H1 (cell line): ENCODE measurements at regions not wholly inside any gene's neighbourhood (a gene's known extent, or its start where the extent isn't known, plus 50 kb on each side); places are given as distances from the start of the nearest gene placed in this dataset.

ENCODE experiments used
- CTCF ChIA-PET: fragments of 300-600 bp; sonication (Branson Sonifier 250); formaldehyde crosslinking; loops from one replicate; lab custom pipeline; 2021; ENCODE audit not compliant: partially characterized antibody; lab: Charles Lee
- POLR2A ChIA-PET: fragments of 300-600 bp; sonication (Branson Sonifier 250); formaldehyde crosslinking; loops from one replicate; lab custom pipeline; 2021; ENCODE audit warnings: inconsistent platforms; ENCODE audit not compliant: partially characterized antibody; lab: Charles Lee
- DNase-seq, 2 experiments: peaks; one replicate each; pipeline versions ENCODE4 v3.0.0 to v3.0.0-alpha.2; 2010 to 2022; ENCODE audit warnings: low spot score in 2 of 2, low read depth in 1 of 2, mixed read lengths in 1 of 2
- FAIRE-seq: peaks from 2 replicates; lab custom pipeline; 2011; peaks lifted over from hg19 to GRCh38; lab: Jason Lieb, UNC
- H2AFZ ChIP-seq: 2 replicates; pipeline ENCODE4 v1.8.1; 2012; ENCODE audit warnings: low read length, inconsistent platforms
- H2AK5ac ChIP-seq: 2 replicates; pipeline ENCODE4 v1.6.1; 2013; ENCODE audit warnings: low read depth, low read length
- H2BK120ac ChIP-seq: replicated peaks from 2 replicates; pipeline ENCODE3; 2013; ENCODE audit warnings: low read depth, low read length, inconsistent platforms
- H2BK12ac ChIP-seq: 2 replicates; pipeline ENCODE4 v1.6.1; 2013; ENCODE audit warnings: low read depth, low read length
- H2BK15ac ChIP-seq: 2 replicates; pipeline ENCODE4 v1.6.1; 2013; ENCODE audit warnings: low read length
- H2BK20ac ChIP-seq: 2 replicates; pipeline ENCODE4 v1.6.1; 2013; ENCODE audit warnings: low read length
- H2BK5ac ChIP-seq: 2 replicates; pipeline ENCODE4 v1.6.1; 2013; ENCODE audit warnings: low read depth, low read length
- H3K14ac ChIP-seq: 2 replicates; pipeline ENCODE4 v1.6.1; 2013; ENCODE audit warnings: inconsistent platforms; ENCODE audit not compliant: insufficient read length
- H3K18ac ChIP-seq: 2 replicates; pipeline ENCODE4 v1.6.1; 2013; ENCODE audit warnings: low read length; ENCODE audit errors: extremely low read depth
- H3K23ac ChIP-seq: 2 replicates; pipeline ENCODE4 v1.6.1; 2013; ENCODE audit warnings: inconsistent platforms; ENCODE audit not compliant: insufficient read length
- H3K23me2 ChIP-seq: 2 replicates; pipeline ENCODE4 v1.6.1; 2013; ENCODE audit warnings: low read depth, low read length
- H3K27ac ChIP-seq: 2 replicates; pipeline ENCODE4 v1.6.1; 2011; ENCODE audit warnings: low read depth, low read length, inconsistent platforms
- H3K27me3 ChIP-seq, 4 experiments: replicated peaks in 1 of 4; 1 replicate in 1 of 4; 2 replicates in 3 of 4; pipeline versions ENCODE4 v1.6.1 to v1.8.1; 2011 to 2013; ENCODE audit warnings: low read length in 3 of 4, mild to moderate bottlenecking in 3 of 4, inconsistent platforms in 2 of 4, mixed read lengths in 2 of 4, moderate library complexity in 1 of 4; ENCODE audit not compliant: control insufficient read depth in 3 of 4, insufficient read depth in 3 of 4; ENCODE audit errors: extremely low read depth in 1 of 4
- H3K36me3 ChIP-seq, 4 experiments: 2 replicates each; pipeline versions ENCODE4 v1.6.1 to v1.8.1; 2011 to 2013; ENCODE audit warnings: mild to moderate bottlenecking in 4 of 4, low read length in 3 of 4, moderate library complexity in 2 of 4, control low read depth in 1 of 4, inconsistent platforms in 1 of 4; ENCODE audit not compliant: insufficient read depth in 4 of 4, control insufficient read depth in 2 of 4
- H3K4ac ChIP-seq: replicated peaks from 2 replicates; pipeline ENCODE3; 2013; ENCODE audit warnings: low read length, low read depth, mixed read lengths, inconsistent platforms; ENCODE audit not compliant: insufficient read length
- H3K4me1 ChIP-seq, 4 experiments: replicated peaks in 1 of 4; 1 replicate in 1 of 4; 2 replicates in 3 of 4; pipeline versions ENCODE4 v1.6.1 to v1.8.1; 2011 to 2013; ENCODE audit warnings: low read length in 3 of 4, inconsistent platforms in 2 of 4, mixed read lengths in 1 of 4; ENCODE audit not compliant: insufficient read depth in 4 of 4, control insufficient read depth in 3 of 4
- H3K4me2 ChIP-seq, 2 experiments: 2 replicates each; pipeline versions ENCODE4 v1.6.1 to v1.8.1; 2011 to 2013; ENCODE audit warnings: low read depth in 2 of 2, low read length in 2 of 2, control low read depth in 1 of 2, inconsistent platforms in 1 of 2, mild to moderate bottlenecking in 1 of 2; ENCODE audit not compliant: insufficient read depth in 1 of 2
- H3K4me3 ChIP-seq, 4 experiments: fragments of 200-600, 300-600 bp in 1 of 4; sonication (generic), shearing (Covaris generic), sonication (Bioruptor Twin) in 1 of 4; 2 replicates each; pipeline versions ENCODE4 v1.5.1 to v1.8.1; 2011 to 2016; ENCODE audit warnings: low read length in 4 of 4, low read depth in 3 of 4, control low read depth in 2 of 4, inconsistent platforms in 2 of 4, mild to moderate bottlenecking in 2 of 4, mixed read lengths in 1 of 4, moderate library complexity in 1 of 4; ENCODE audit not compliant: insufficient read depth in 2 of 4; ENCODE audit errors: extremely low read depth in 1 of 4
- H3K56ac ChIP-seq: replicated peaks from 2 replicates; pipeline ENCODE3; 2013; ENCODE audit warnings: low read depth, mild to moderate bottlenecking, mixed read lengths, low read length, inconsistent platforms; ENCODE audit not compliant: insufficient read length
- H3K79me1 ChIP-seq: 2 replicates; pipeline ENCODE4 v1.6.1; 2013; ENCODE audit warnings: low read depth, low read length, control low read depth
- H3K79me2 ChIP-seq, 2 experiments: 2 replicates each; pipeline versions ENCODE4 v1.6.1 to v1.8.1; 2012 to 2013; ENCODE audit warnings: low read length in 2 of 2, mild to moderate bottlenecking in 2 of 2, inconsistent platforms in 1 of 2; ENCODE audit not compliant: insufficient read depth in 2 of 2, control insufficient read depth in 1 of 2
- H3K9ac ChIP-seq, 4 experiments: replicated peaks in 1 of 4; 1 replicate in 1 of 4; 2 replicates in 3 of 4; pipeline versions ENCODE4 v1.6.1 to v1.8.1; 2011 to 2013; ENCODE audit warnings: low read depth in 3 of 4, low read length in 3 of 4, control low read depth in 2 of 4, mild to moderate bottlenecking in 2 of 4, moderate library complexity in 2 of 4, inconsistent platforms in 1 of 4; ENCODE audit errors: extremely low read depth in 1 of 4
- H3K9me3 ChIP-seq, 2 experiments: 2 replicates each; pipeline versions ENCODE4 v1.6.1 to v1.8.1; 2012 to 2013; ENCODE audit warnings: mild to moderate bottlenecking in 2 of 2, moderate library complexity in 2 of 2, control low read depth in 1 of 2, inconsistent platforms in 1 of 2, low read depth in 1 of 2, low read length in 1 of 2, mixed read lengths in 1 of 2; ENCODE audit not compliant: insufficient read depth in 2 of 2
- H4K20me1 ChIP-seq, 2 experiments: replicated peaks in 1 of 2; 2 replicates each; pipeline versions ENCODE3 to v1.8.1; 2011 to 2013; ENCODE audit warnings: inconsistent platforms in 2 of 2, low read length in 2 of 2, mild to moderate bottlenecking in 1 of 2; ENCODE audit not compliant: insufficient read depth in 2 of 2, control insufficient read depth in 1 of 2
- H4K5ac ChIP-seq: 2 replicates; pipeline ENCODE4 v1.6.1; 2013; ENCODE audit warnings: low read length, low read depth, mixed read lengths, inconsistent platforms; ENCODE audit not compliant: insufficient read length
- H4K8ac ChIP-seq: 2 replicates; pipeline ENCODE4 v1.8.0; 2013; ENCODE audit warnings: mild to moderate bottlenecking, moderate library complexity, low read length, inconsistent platforms; ENCODE audit not compliant: insufficient read depth; ENCODE audit errors: extremely low read depth
- H4K91ac ChIP-seq: replicated peaks from 2 replicates; pipeline ENCODE3; 2013; ENCODE audit warnings: low read length, mixed read lengths, inconsistent platforms; ENCODE audit not compliant: insufficient read length
- BCL11A ChIP-seq, 2 experiments: IDR thresholded peaks; one replicate each; pipeline ENCODE4 v1.6.1; 2011; ENCODE audit warnings: low read depth in 2 of 2, low read length in 2 of 2, mild to moderate bottlenecking in 2 of 2
- CHD2 ChIP-seq: IDR thresholded peaks from 2 replicates; pipeline ENCODE4 v1.6.1; 2012; ENCODE audit warnings: low read length, improper control_type of control experiment
- CREB1 ChIP-seq: IDR thresholded peaks from 2 replicates; pipeline ENCODE4 v1.6.1; 2012; ENCODE audit warnings: inconsistent platforms
- CTBP2 ChIP-seq: IDR thresholded peaks from 2 replicates; pipeline ENCODE4 v1.7.0; 2011; ENCODE audit warnings: borderline replicate concordance, mild to moderate bottlenecking, moderate library complexity, mixed read lengths, low read length; ENCODE audit not compliant: insufficient read depth, insufficient read length
- GTF2F1 ChIP-seq: IDR thresholded peaks from 2 replicates; pipeline ENCODE4 v1.6.1; 2012; ENCODE audit warnings: low read depth, low read length, improper control_type of control experiment, borderline replicate concordance
- NANOG ChIP-seq: IDR thresholded peaks from 2 replicates; pipeline ENCODE4 v1.6.1; 2011; ENCODE audit warnings: low read length, low read depth, mild to moderate bottlenecking, inconsistent platforms; ENCODE audit not compliant: insufficient read depth, poor library complexity, severe bottlenecking
- RFX5 ChIP-seq: IDR thresholded peaks from 2 replicates; pipeline ENCODE4 v1.6.1; 2011; ENCODE audit warnings: low read depth, low read length, improper control_type of control experiment, borderline replicate concordance
- SAP30 ChIP-seq: fragments of 300-600 bp; sonication (generic); IDR thresholded peaks from 2 replicates; pipeline ENCODE4 v1.7.1; 2012; ENCODE audit warnings: low read length, moderate library complexity, mild to moderate bottlenecking, inconsistent platforms; ENCODE audit not compliant: insufficient read depth, insufficient replicate concordance
- SIN3A ChIP-seq, 2 experiments: IDR thresholded peaks in 1 of 2; conservative IDR thresholded peaks in 1 of 2; 2 replicates each; pipeline ENCODE4 v1.6.1; 2011 to 2012; ENCODE audit warnings: low read length in 2 of 2, improper control_type of control experiment in 1 of 2, low read depth in 1 of 2, mild to moderate bottlenecking in 1 of 2
- TAF7 ChIP-seq: optimal IDR thresholded peaks from 2 replicates; pipeline ENCODE3; 2011; ENCODE audit warnings: low read depth, mild to moderate bottlenecking, inconsistent platforms, low read length, moderate library complexity, borderline replicate concordance
- WGBS, 2 experiments: shearing (Covaris generic) in 1 of 2; methylation state at CpG; one replicate each; pipeline versions ENCODE4 v1.1.6 to v1.1.7; 2013 to 2015; ENCODE audit warnings: low lambda C conversion rate in 2 of 2, mixed read lengths in 2 of 2, inconsistent platforms in 1 of 2, low coverage in 1 of 2, missing lambda C conversion rate in 1 of 2; ENCODE audit not compliant: insufficient replicate concordance in 2 of 2, insufficient coverage in 1 of 2, insufficient read length in 1 of 2; ENCODE audit errors: extremely low coverage in 1 of 2, missing lambda C conversion rate in 1 of 2; 5-methylcytosine and 5-hydroxymethylcytosine counted together
- TF ChIP-seq, protein P1 (sequence below), 3 experiments: IDR thresholded peaks; 1 replicate in 2 of 3; 2 replicates in 1 of 3; pipeline versions ENCODE4 v1.5.1 to v1.6.1; 2011; ENCODE audit warnings: low read length in 3 of 3, mild to moderate bottlenecking in 3 of 3, inconsistent platforms in 2 of 3, low read depth in 1 of 3, moderate library complexity in 1 of 3; ENCODE audit not compliant: insufficient read depth in 1 of 3; ENCODE audit errors: control extremely low read depth in 1 of 3

DNA sequence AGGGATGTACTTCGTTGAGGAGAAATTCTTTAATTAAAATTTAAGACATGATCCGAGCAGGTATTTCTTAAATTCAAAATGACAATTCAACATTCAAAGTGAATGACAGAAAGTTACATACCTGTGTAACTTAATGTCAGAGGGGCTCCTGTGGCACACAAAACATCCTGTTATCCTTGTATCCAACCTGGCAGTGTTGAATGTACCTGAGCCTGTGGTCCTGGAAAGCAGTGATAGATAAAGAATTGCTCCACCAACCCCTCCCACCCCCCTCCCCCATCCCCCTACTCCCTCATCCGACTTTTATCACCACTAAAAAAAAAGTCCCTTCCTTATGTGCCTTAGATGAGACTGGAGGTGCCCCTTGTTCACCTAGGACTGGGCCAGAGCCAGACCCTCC is 119.4 kb upstream of the ADCY1 start:
- no peak for DNase-seq
- H3K4ac ChIP-seq: no peak overlapping the region
- H3K4me3 ChIP-seq: no peak overlapping the region
- no peaks in the 10 kb centered on the region for H4K20me1 ChIP-seq
- no peak overlapping the region for H3K56ac ChIP-seq
- no peaks in the 10 kb centered on the region for H3K79me1 ChIP-seq
- H3K4me1 ChIP-seq: no peaks in the 10 kb centered on the region
- no peak overlapping the region for H3K18ac ChIP-seq
- no peak overlapping the region for H4K91ac ChIP-seq
- no peak overlapping the region for H2BK15ac ChIP-seq
- H3K23ac ChIP-seq: no peak overlapping the region
- H3K9ac ChIP-seq: no peak overlapping the region
- H3K27ac ChIP-seq: no peak overlapping the region
- 87 to 100% methylated on average over 1 to 3 of the region's 3 CpGs for WGBS, 2 experiments
- no peak overlapping the region for H2AFZ ChIP-seq
- CTCF ChIA-PET: no interaction called here
- no peaks in the 10 kb centered on the region for H3K23me2 ChIP-seq
- no peaks in the 10 kb centered on the region for H3K79me2 ChIP-seq
- no peak overlapping the region for H2BK120ac ChIP-seq
- no peak overlapping the region for H2BK20ac ChIP-seq
- no peaks in the 10 kb centered on the region for H3K9me3 ChIP-seq
- H4K8ac ChIP-seq: no peak overlapping the region
- POLR2A ChIA-PET: no interaction called here
- no peak overlapping the region for H2BK12ac ChIP-seq
- H3K27me3 ChIP-seq: no peaks in the 10 kb centered on the region
- H2AK5ac ChIP-seq: no peak overlapping the region
- H3K14ac ChIP-seq: no peak overlapping the region
- FAIRE-seq: no peak
- no peak for TF ChIP-seq NANOG
- no peak for TF ChIP-seq TAF7
- TF ChIP-seq CTBP2: no peak
- no peak for TF ChIP-seq RFX5
- TF ChIP-seq CHD2: no peak
- TF ChIP-seq SAP30: no peak
- TF ChIP-seq GTF2F1: no peak
- no peak for TF ChIP-seq CREB1
- TF ChIP-seq, protein P1, sequence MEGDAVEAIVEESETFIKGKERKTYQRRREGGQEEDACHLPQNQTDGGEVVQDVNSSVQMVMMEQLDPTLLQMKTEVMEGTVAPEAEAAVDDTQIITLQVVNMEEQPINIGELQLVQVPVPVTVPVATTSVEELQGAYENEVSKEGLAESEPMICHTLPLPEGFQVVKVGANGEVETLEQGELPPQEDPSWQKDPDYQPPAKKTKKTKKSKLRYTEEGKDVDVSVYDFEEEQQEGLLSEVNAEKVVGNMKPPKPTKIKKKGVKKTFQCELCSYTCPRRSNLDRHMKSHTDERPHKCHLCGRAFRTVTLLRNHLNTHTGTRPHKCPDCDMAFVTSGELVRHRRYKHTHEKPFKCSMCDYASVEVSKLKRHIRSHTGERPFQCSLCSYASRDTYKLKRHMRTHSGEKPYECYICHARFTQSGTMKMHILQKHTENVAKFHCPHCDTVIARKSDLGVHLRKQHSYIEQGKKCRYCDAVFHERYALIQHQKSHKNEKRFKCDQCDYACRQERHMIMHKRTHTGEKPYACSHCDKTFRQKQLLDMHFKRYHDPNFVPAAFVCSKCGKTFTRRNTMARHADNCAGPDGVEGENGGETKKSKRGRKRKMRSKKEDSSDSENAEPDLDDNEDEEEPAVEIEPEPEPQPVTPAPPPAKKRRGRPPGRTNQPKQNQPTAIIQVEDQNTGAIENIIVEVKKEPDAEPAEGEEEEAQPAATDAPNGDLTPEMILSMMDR (IDR thresholded peaks at IDR 0.05; ENCODE audit: control extremely low read depth in 1 of 3, insufficient read depth in 1 of 3, low read depth in 1 of 3, low read length in 3 of 3): no peak
- no peak for TF ChIP-seq BCL11A (IDR thresholded peaks at IDR 0.05; ENCODE audit: low read depth in 2 of 2, low read length in 2 of 2)
- TF ChIP-seq SIN3A (conservative IDR thresholded peaks at IDR 0.05 in 1 of 2, IDR thresholded peaks at IDR 0.05 in 1 of 2; ENCODE audit: low read depth in 1 of 2, low read length in 2 of 2): no peak
- H3K36me3 ChIP-seq: no peaks in the 10 kb centered on the region
- H2BK5ac ChIP-seq: no peak overlapping the region
- no peak overlapping the region for H3K4me2 ChIP-seq
- no peak overlapping the region for H4K5ac ChIP-seq
